ENCODE measurements at regions not wholly inside any gene's neighbourhood (a gene's known extent, or its start where the extent isn't known, plus 50 kb on each side); places are given as distances from the start of the nearest gene placed in this dataset.

- no peak overlapping the region for H3K4me3 ChIP-seq (replicated peaks in 1 of 2; ENCODE audit: low read depth in 2 of 2, low read length in 2 of 2)
- TF ChIP-seq CTCF (IDR thresholded peaks at IDR 0.05; ENCODE audit: low read depth, low read length): no peak
- no peak for DNase-seq (ENCODE audit: low read depth in 2 of 2)
These were observed 369.4 kb downstream of the NR2F2 start for GRCh38 chr15:96699871-96700401.

GRCh38 chr15:96700555-96700954 is 370.1 kb downstream of the NR2F2 start:
- H3K4me3 ChIP-seq (replicated peaks in 1 of 2; ENCODE audit: low read depth in 2 of 2, low read length in 2 of 2): no peak overlapping the region
- no peak for TF ChIP-seq CTCF (IDR thresholded peaks at IDR 0.05; ENCODE audit: low read depth, low read length)
- no peak for DNase-seq (ENCODE audit: low read depth in 2 of 2)

- DNase-seq (ENCODE audit: low read depth in 2 of 2): no peak
- TF ChIP-seq CTCF (IDR thresholded peaks at IDR 0.05; ENCODE audit: low read depth, low read length): no peak
- H3K4me3 ChIP-seq (replicated peaks in 1 of 2; ENCODE audit: low read depth in 2 of 2, low read length in 2 of 2): no peak overlapping the region
These were observed 370.9 kb downstream of the NR2F2 start for GRCh38 chr15:96701443-96701842.

- H3K4me3 ChIP-seq (replicated peaks in 1 of 2; ENCODE audit: low read depth in 2 of 2, low read length in 2 of 2): no peak overlapping the region
- TF ChIP-seq CTCF (IDR thresholded peaks at IDR 0.05; ENCODE audit: low read depth, low read length): no peak
- no peak for DNase-seq (ENCODE audit: low read depth in 2 of 2)
These were observed 371.4 kb downstream of the NR2F2 start for GRCh38 chr15:96701877-96702276.

- TF ChIP-seq CTCF (IDR thresholded peaks at IDR 0.05; ENCODE audit: low read depth, low read length): no peak
- no peak overlapping the region for H3K4me3 ChIP-seq (replicated peaks in 1 of 2; ENCODE audit: low read depth in 2 of 2, low read length in 2 of 2)
These were observed 372.1 kb downstream of the NR2F2 start for GRCh38 chr15:96702589-96702988.

GRCh38 chr15:96703091-96703490 is 372.6 kb downstream of the NR2F2 start:
- H3K4me3 ChIP-seq (replicated peaks in 1 of 2; ENCODE audit: low read depth in 2 of 2, low read length in 2 of 2): no peak overlapping the region
- no peak for DNase-seq (ENCODE audit: low read depth in 2 of 2)
- TF ChIP-seq CTCF (IDR thresholded peaks at IDR 0.05; ENCODE audit: low read depth, low read length): no peak

More at GRCh38 chr15:96702589-96702988, 372.1 kb downstream of the NR2F2 start:
- no peak for DNase-seq (ENCODE audit: low read depth in 2 of 2)

All from cardiac fibroblast (primary cell).